Liver (tissue), 8 donors: ENCODE measurements at regions not wholly inside any gene's neighbourhood (a gene's known extent, or its start where the extent isn't known, plus 50 kb on each side); places are given as distances from the start of the nearest gene placed in this dataset.

Source experiments
- DNase-seq: peaks from one replicate; pipeline ENCODE4 v3.0.0-alpha.2; 2017; ENCODE audit warnings: low spot score
- H3K27ac ChIP-seq, 2 donors: one replicate each; pipeline ENCODE4 v1.7.0; 2013; ENCODE audit warnings: inconsistent platforms in 2 of 2, low read length in 2 of 2, control low read depth in 1 of 2, low read depth in 1 of 2, mild to moderate bottlenecking in 1 of 2
- H3K27me3 ChIP-seq, 4 donors: one replicate each; pipeline versions ENCODE4 v1.6.1 to v1.7.0; 2013; ENCODE audit warnings: low read length in 3 of 4, inconsistent platforms in 1 of 4, mild to moderate bottlenecking in 1 of 4, moderate library complexity in 1 of 4; ENCODE audit not compliant: control insufficient read depth in 4 of 4, insufficient read depth in 4 of 4
- H3K36me3 ChIP-seq, 4 donors: one replicate each; pipeline versions ENCODE4 v1.6.1 to v1.7.0; 2013; ENCODE audit warnings: low read length in 3 of 4, mild to moderate bottlenecking in 3 of 4, low read depth in 1 of 4, moderate library complexity in 1 of 4; ENCODE audit not compliant: control insufficient read depth in 4 of 4, insufficient read depth in 3 of 4
- H3K4me1 ChIP-seq, 4 donors: one replicate each; pipeline versions ENCODE4 v1.6.1 to v1.7.0; 2013; ENCODE audit warnings: low read length in 3 of 4, mild to moderate bottlenecking in 3 of 4, moderate library complexity in 1 of 4; ENCODE audit not compliant: control insufficient read depth in 4 of 4, insufficient read depth in 4 of 4
- H3K4me3 ChIP-seq, 3 donors: one replicate each; pipeline versions ENCODE4 v1.6.1 to v1.7.0; 2013; ENCODE audit warnings: low read length in 3 of 3, control low read depth in 1 of 3, low read depth in 1 of 3, mild to moderate bottlenecking in 1 of 3
- H3K9ac ChIP-seq, 2 donors: one replicate each; pipeline ENCODE4 v1.7.0; 2013; ENCODE audit warnings: low read length in 2 of 2, mild to moderate bottlenecking in 2 of 2, moderate library complexity in 2 of 2, control low read depth in 1 of 2, low read depth in 1 of 2
- H3K9me3 ChIP-seq, 4 donors: one replicate each; pipeline versions ENCODE4 v1.6.1 to v1.7.0; 2013; ENCODE audit warnings: low read length in 3 of 4; ENCODE audit not compliant: control insufficient read depth in 4 of 4
- CTCF ChIP-seq: fragments of 150-350 bp; IDR thresholded peaks from 2 replicates; pipeline ENCODE4 v1.5.1; 2017; ENCODE audit warnings: improper control_type of control experiment, low read depth, low read length; ENCODE audit not compliant: missing input control
- EGR1 ChIP-seq, 2 donors: IDR thresholded peaks; 2 replicates each; pipeline ENCODE4 v1.6.1; 2016 to 2018; ENCODE audit warnings: antibody characterized with exemption in 2 of 2, low read depth in 2 of 2
- FOXA1 ChIP-seq: IDR thresholded peaks from 2 replicates; pipeline ENCODE4 v1.6.1; 2016; ENCODE audit warnings: antibody characterized with exemption
- FOXA2 ChIP-seq: IDR thresholded peaks from 2 replicates; pipeline ENCODE4 v1.6.1; 2016; ENCODE audit warnings: antibody characterized with exemption
- GABPA ChIP-seq, 2 donors: IDR thresholded peaks in 1 of 2; conservative IDR thresholded peaks in 1 of 2; 2 replicates each; pipeline ENCODE4 v1.6.1; 2016; ENCODE audit warnings: antibody characterized with exemption in 2 of 2, mild to moderate bottlenecking in 1 of 2, moderate library complexity in 1 of 2
- NR2F2 ChIP-seq: IDR thresholded peaks from 2 replicates; pipeline ENCODE4 v1.6.1; 2016; ENCODE audit warnings: antibody characterized with exemption
- RAD21 ChIP-seq, 2 donors: IDR thresholded peaks; 2 replicates each; pipeline ENCODE4 v1.6.1; 2016; ENCODE audit warnings: antibody characterized with exemption in 2 of 2, mild to moderate bottlenecking in 2 of 2
- SP1 ChIP-seq: IDR thresholded peaks from 2 replicates; pipeline ENCODE4 v1.6.1; 2018; ENCODE audit warnings: antibody characterized with exemption, mild to moderate bottlenecking
- TAF1 ChIP-seq: conservative IDR thresholded peaks from 2 replicates; pipeline ENCODE4 v1.6.1; 2016; ENCODE audit warnings: antibody characterized with exemption, mild to moderate bottlenecking
- YY1 ChIP-seq: IDR thresholded peaks from 2 replicates; pipeline ENCODE4 v1.6.1; 2016; ENCODE audit warnings: antibody characterized with exemption, mild to moderate bottlenecking
- WGBS: extraction: QIAGEN DNeasy Blood & Tissue Kit; methylation state at CpG from one replicate; pipeline ENCODE4 v1.1.7; 2013; 5-methylcytosine and 5-hydroxymethylcytosine counted together
- TF ChIP-seq, protein P1 (sequence below): IDR thresholded peaks from 2 replicates; pipeline ENCODE4 v1.6.1; 2016; ENCODE audit warnings: antibody characterized with exemption
- TF ChIP-seq, protein P2 (sequence below): IDR thresholded peaks from 2 replicates; pipeline ENCODE4 v1.6.1; 2016; ENCODE audit warnings: antibody characterized with exemption, mild to moderate bottlenecking
- TF ChIP-seq, protein P3 (sequence below): IDR thresholded peaks from 2 replicates; pipeline ENCODE4 v1.6.1; 2016; ENCODE audit warnings: antibody characterized with exemption
- donor health status: healthy.
- donor health status: healthy.
- donor health status: healthy.
- donor health status: healthy.
- donor health status: healthy.

GRCh38 chr2:150341982-150342680 lies 145.3 kb downstream of the RND3 start:
- Histone ChIP-seq H3K27me3 (no peaks in the 10 kb centered on the region), H3K9me3 (no peaks in the 10 kb centered on the region), H3K27ac (no peak overlapping the region), H3K4me1 (peaks cover 0 to 4% (median 0%) of the 10 kb centered on the region in 4 donors), H3K36me3 (no peaks in the 10 kb centered on the region), H3K4me3 (no peak overlapping the region), H3K9ac (no peak overlapping the region)
- 85% methylated on average over 4 of the region's 4 CpGs for WGBS
- DNase-seq, result no peak
- TF ChIP-seq, protein P1, sequence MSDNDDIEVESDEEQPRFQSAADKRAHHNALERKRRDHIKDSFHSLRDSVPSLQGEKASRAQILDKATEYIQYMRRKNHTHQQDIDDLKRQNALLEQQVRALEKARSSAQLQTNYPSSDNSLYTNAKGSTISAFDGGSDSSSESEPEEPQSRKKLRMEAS, result no peak
- TF ChIP-seq NR2F2, result no peak
- no peak for TF ChIP-seq YY1
- no peak for TF ChIP-seq FOXA1
- no peak for TF ChIP-seq RAD21 (IDR thresholded peaks at IDR 0.05)
- no peak for TF ChIP-seq CTCF
- no peak for TF ChIP-seq GABPA (IDR thresholded peaks at IDR 0.05 in 1 of 2, conservative IDR thresholded peaks at IDR 0.05 in 1 of 2)
- TF ChIP-seq, protein P2, sequence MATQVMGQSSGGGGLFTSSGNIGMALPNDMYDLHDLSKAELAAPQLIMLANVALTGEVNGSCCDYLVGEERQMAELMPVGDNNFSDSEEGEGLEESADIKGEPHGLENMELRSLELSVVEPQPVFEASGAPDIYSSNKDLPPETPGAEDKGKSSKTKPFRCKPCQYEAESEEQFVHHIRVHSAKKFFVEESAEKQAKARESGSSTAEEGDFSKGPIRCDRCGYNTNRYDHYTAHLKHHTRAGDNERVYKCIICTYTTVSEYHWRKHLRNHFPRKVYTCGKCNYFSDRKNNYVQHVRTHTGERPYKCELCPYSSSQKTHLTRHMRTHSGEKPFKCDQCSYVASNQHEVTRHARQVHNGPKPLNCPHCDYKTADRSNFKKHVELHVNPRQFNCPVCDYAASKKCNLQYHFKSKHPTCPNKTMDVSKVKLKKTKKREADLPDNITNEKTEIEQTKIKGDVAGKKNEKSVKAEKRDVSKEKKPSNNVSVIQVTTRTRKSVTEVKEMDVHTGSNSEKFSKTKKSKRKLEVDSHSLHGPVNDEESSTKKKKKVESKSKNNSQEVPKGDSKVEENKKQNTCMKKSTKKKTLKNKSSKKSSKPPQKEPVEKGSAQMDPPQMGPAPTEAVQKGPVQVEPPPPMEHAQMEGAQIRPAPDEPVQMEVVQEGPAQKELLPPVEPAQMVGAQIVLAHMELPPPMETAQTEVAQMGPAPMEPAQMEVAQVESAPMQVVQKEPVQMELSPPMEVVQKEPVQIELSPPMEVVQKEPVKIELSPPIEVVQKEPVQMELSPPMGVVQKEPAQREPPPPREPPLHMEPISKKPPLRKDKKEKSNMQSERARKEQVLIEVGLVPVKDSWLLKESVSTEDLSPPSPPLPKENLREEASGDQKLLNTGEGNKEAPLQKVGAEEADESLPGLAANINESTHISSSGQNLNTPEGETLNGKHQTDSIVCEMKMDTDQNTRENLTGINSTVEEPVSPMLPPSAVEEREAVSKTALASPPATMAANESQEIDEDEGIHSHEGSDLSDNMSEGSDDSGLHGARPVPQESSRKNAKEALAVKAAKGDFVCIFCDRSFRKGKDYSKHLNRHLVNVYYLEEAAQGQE, result no peak
- TF ChIP-seq, protein P3, sequence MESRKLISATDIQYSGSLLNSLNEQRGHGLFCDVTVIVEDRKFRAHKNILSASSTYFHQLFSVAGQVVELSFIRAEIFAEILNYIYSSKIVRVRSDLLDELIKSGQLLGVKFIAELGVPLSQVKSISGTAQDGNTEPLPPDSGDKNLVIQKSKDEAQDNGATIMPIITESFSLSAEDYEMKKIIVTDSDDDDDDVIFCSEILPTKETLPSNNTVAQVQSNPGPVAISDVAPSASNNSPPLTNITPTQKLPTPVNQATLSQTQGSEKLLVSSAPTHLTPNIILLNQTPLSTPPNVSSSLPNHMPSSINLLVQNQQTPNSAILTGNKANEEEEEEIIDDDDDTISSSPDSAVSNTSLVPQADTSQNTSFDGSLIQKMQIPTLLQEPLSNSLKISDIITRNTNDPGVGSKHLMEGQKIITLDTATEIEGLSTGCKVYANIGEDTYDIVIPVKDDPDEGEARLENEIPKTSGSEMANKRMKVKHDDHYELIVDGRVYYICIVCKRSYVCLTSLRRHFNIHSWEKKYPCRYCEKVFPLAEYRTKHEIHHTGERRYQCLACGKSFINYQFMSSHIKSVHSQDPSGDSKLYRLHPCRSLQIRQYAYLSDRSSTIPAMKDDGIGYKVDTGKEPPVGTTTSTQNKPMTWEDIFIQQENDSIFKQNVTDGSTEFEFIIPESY, result no peak
- TF ChIP-seq TAF1, result no peak
- no peak for TF ChIP-seq SP1

DNA sequence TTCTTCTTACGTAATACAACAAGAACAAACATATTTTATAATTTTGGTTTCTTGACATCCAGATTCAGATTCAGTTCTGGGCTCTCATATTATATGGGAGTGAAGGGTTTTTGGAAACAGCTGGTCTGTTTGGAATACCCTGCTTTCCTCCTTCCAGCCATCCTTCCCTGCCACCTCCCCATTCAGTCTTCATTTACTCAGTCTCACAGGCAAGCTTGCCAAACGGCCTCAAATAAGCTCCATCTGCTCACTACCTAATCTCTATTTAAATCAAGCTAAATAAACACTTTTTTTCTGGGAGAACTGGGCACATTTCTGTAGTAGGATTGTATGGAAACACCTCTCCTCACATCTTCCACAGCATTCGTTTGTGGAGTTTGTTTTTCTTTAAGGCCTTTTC lies 147.5 kb downstream of the RND3 start:
- H3K4me1 ChIP-seq, result peaks cover 0 to 4% (median 0%) of the 10 kb centered on the region in 4 donors
- no peak for TF ChIP-seq SP1
- TF ChIP-seq FOXA2, result peak; percentile 38
- TF ChIP-seq, protein P1, result no peak
- no peak for TF ChIP-seq NR2F2
- TF ChIP-seq RAD21 (IDR thresholded peaks at IDR 0.05), result peak in 1 of 2 donors; percentile 23
- no peak for TF ChIP-seq EGR1 (IDR thresholded peaks at IDR 0.05; ENCODE audit: low read depth in 2 of 2)
- H3K4me3 ChIP-seq, result no peak overlapping the region
- no peaks in the 10 kb centered on the region for H3K27me3 ChIP-seq
- no peak overlapping the region for H3K27ac ChIP-seq
- DNase-seq, result no peak
- H3K9me3 ChIP-seq, result no peaks in the 10 kb centered on the region
- H3K9ac ChIP-seq, result no peak overlapping the region
- 43% methylated on average over 3 of the region's 3 CpGs for WGBS
- H3K36me3 ChIP-seq, result no peaks in the 10 kb centered on the region
